PFSK-1 (cell line): ENCODE measurements at regions not wholly inside any gene's neighbourhood (a gene's known extent, or its start where the extent isn't known, plus 50 kb on each side); places are given as distances from the start of the nearest gene placed in this dataset.

Experiments
- FOXP2 ChIP-seq: optimal IDR thresholded peaks from 2 replicates; pipeline ENCODE3; 2011; ENCODE audit warnings: borderline replicate concordance, control low read depth, inconsistent platforms; ENCODE audit not compliant: insufficient read depth; ENCODE audit errors: extremely low read length, extremely low read depth
- POLR2AphosphoS5 ChIP-seq: IDR thresholded peaks from 2 replicates; pipeline ENCODE4 v1.6.1; 2012; ENCODE audit warnings: low read depth, mild to moderate bottlenecking, control low read depth, low read length, moderate library complexity
- REST ChIP-seq, 2 experiments: IDR thresholded peaks; 2 replicates each; pipeline versions ENCODE4 v1.6.1 to v1.8.0; 2011 to 2012; ENCODE audit warnings: low read depth in 2 of 2, low read length in 2 of 2, control low read depth in 1 of 2, inconsistent platforms in 1 of 2, mild to moderate bottlenecking in 1 of 2, moderate library complexity in 1 of 2; ENCODE audit not compliant: insufficient read depth in 1 of 2
- TAF1 ChIP-seq: IDR thresholded peaks from 2 replicates; pipeline ENCODE4 v1.6.1; 2012; ENCODE audit warnings: low read length, control low read depth, borderline replicate concordance; ENCODE audit not compliant: insufficient read depth

DNA sequence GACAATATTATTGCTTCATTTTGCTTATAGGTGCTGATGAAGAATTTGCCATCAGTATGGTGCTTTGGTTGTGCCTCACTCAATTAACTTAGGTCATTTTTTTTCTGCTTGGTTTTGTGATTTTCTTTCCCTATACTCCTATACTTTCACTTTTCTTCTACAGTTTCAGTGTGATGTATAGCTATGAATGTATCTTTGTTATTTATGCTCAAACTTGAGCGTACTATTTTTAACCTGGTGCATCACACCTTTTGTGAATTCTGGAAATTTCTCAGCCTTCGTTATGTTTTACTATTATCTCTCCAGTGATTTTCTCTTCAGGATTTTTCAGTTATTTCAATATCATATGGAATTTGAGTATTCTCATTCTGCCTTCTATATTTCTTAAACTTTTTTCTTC lies 2035.3 kb upstream of the LRRTM1 start:
- no peak for TF ChIP-seq REST (IDR thresholded peaks at IDR 0.05; ENCODE audit: insufficient read depth in 1 of 2, low read depth in 2 of 2, low read length in 2 of 2)
- TF ChIP-seq TAF1: no peak
- no peak for TF ChIP-seq POLR2AphosphoS5
- TF ChIP-seq FOXP2: no peak
